NCI-H748 (cell line): ENCODE measurements at regions not wholly inside any gene's neighbourhood (a gene's known extent, or its start where the extent isn't known, plus 50 kb on each side); places are given as distances from the start of the nearest gene placed in this dataset.

Source experiments
- DNase-seq: peaks from one replicate; lab custom pipeline; 2025; ENCODE audit not compliant: unreplicated experiment; lab: John Stamatoyannopoulos, UW

- peak; percentile 93 for DNase-seq
Observed at GRCh38 chr15:93830221-93831080, 400.9 kb upstream of the MCTP2 start.

DNA sequence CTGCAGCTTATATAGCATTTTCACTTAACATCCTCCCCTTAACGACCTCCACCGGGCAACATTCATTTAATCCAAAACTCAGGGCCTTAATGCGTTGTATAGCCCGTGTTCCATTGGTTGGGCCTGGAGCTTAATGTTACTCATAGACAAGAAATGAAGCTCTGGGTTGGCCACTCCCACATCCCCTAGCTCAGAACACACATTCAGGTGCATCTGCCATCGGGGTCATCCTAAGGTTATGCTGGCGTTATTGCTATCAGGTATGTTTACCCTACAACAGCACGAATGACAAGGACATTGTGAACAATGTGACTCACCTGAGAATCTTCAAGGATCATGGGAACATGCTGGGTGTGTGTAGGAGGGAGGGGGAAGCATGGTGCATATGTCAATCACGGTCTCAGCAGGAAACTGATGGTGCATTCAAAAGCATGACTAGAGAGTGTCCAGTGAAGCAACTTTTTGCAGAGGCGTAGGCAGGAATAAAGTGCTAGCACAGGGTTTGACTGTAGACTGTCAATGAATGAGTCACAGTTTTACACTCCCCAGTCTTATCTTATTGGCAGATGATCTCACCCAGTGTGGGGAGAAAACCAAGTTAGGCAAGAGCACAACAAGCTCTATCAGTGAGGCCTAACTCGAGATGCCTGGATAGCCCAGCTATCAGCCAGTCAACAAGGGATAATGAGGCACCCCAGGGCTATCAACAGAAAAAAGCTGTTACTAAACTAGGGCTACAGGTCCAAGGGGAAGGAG is 402.1 kb upstream of the MCTP2 start:
- peak; percentile 82 for DNase-seq

DNA sequence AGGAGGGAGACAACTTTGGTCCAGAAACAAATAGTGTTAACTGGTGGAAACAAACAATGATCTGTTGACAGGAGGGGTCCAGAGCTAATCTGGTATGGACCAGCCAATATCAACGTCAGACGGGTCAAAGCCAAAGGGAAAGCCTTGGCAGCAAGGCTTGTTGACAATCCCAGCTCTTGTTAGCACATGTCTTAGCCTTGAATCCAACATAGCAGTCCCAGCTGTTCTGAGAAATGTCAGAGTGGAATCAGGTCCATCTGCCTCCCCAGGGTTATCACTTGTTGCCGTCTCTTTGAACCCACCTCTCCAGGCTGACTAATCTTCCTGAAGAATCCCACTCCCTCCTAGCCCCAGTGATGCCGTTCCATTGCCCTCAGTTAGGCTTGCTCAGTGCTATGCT is 404.6 kb upstream of the MCTP2 start:
- no peak for DNase-seq

- no peak for DNase-seq
Observed at GRCh38 chr15:93826293-93826692, 405.1 kb upstream of the MCTP2 start.

GRCh38 chr15:93825682-93826081 is 405.7 kb upstream of the MCTP2 start:
- DNase-seq: no peak

GRCh38 chr15:93823971-93824913 is 407.1 kb upstream of the MCTP2 start:
- no peak for DNase-seq

DNA sequence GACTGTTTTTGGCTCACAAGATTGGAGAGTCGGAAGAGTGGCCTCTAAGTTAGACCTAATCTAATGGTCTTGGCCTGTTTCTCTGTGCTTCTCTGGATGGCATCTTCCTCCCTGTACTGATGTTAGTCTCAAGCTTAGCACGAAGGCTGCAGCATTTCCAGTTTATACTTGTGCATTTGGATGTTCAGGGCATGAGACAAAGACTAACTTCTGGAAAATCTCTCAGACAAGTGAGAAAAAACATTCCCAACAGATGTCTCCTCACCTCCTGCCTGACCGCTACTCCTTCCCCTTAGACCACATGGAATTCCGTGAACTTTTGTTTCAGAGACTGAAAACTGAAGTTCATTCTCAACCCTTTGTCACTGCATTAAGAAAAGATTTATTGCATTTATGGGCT is 410.8 kb upstream of the MCTP2 start:
- no peak for DNase-seq

- DNase-seq: no peak
Observed at GRCh38 chr15:93819826-93820225, 411.5 kb upstream of the MCTP2 start.

- DNase-seq: no peak
Observed at GRCh38 chr15:93816815-93817214, 414.5 kb upstream of the MCTP2 start.

DNA sequence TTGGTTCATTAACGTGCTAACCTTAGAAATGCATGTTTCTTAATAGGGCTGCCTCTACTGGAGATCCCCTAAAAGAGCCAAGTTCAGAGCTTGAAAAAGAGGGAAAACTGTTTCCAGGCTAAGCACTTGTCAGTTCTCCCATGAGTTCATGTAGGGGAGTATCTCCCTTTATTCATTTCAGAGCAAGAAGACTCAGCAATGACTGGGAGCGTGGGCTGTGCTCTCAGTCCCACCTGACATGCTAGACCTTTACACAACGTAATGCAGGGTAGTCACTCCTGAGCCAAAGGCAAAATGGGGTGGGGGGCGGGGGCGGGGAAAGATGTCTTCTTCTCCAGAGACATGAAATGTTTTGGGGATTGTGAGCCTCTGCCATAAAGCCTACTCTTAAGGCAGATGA is 420.1 kb upstream of the MCTP2 start:
- DNase-seq: no peak

DNA sequence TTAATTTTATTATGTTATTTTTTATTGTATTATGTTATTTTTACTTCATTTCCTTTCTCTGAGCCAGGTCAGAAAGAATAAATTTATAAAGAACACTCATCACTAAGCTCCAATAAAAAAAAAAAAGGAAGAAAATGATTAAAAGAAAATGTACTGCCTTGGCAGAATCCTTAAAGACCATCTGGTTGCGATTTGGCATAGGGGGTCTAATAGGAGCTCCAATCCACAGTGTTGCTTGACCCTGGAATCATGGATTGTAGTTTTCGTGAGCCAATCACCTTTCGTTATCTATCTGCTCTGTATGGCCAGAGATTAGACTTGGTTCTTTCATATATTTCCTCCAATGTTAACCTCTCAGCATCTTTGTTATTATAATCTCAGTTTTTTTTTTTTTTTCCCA is 421.8 kb upstream of the MCTP2 start:
- no peak for DNase-seq

DNA sequence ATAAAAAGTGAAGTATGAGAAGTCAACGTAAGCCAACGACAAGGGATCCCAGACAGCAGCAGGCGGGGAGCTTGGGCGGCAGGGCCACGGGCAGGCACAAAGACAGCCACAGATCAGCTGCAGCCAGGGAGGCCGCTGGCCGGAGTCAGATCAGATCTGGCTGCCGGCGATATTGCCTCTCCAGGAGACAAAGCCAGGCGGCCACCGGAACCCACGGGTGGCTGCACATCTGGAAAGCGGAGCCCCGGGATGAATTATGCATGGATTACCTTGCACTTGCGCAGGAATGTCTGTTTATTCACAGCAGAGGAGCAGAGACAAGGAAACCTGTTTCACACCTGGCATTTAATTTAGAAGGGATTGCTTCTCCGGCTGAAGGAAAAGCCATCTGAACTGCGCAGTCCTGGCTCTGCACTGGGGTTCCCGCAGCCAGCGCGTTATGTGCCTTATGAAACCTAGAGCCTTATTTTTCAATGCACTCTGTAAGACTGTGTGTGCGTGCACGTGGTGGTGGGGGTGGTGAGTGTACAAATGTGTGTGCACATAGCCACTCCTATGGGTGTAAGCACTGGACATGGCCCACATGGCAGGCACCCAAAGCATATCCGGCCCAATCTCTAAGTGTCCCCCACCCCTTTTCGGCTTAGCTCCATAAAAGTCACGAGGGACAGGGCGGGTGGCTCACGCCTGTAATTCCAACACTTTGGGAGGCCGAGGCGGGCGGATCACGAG is 427.8 kb upstream of the MCTP2 start:
- no peak for DNase-seq

GRCh38 chr15:93801206-93801605 is 430.2 kb upstream of the MCTP2 start:
- DNase-seq: no peak

DNA sequence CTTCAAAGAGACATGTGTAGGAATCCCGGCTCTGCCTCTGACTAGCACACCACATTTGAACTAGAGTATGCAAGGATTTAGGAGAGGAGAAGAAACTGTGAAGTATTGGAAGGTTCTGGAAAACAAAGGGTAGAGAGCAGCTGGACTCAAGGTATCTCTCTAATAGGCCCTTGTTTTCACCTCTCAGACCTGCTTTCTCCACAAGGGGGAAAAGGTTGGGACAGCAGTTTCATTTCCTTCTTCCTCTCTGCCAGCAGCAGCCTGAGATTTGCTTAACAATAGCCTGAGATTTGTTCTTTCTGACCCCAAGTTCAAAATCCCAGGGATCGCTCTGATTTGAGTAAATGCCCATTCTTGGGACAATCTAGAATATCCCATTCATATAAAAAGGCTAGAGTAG is 430.6 kb upstream of the MCTP2 start:
- DNase-seq: no peak

DNA sequence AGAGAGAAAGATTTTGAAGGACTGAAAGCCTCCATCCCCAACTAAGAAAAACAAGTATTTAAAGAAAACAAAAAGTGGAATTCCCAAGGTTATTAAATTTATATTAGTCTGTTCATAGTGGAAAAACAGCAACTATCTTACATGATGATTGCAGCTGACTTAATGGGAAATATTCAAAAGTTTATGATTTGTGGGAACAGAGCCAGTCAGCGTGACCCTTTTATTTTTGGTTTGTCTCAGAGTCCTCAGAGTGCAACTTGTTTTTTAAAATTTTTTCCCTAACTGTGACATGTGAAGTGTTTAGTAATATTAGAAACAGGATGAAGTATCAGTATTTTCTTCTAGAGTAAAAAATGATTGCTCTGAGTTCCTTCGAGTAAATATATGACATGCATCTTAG is 441.9 kb upstream of the MCTP2 start:
- DNase-seq: no peak

GRCh38 chr15:93780073-93780472 is 451.3 kb upstream of the MCTP2 start:
- no peak for DNase-seq

- peak; percentile 2 for DNase-seq
Observed at GRCh38 chr15:93779341-93779740, 452.0 kb upstream of the MCTP2 start.

DNA sequence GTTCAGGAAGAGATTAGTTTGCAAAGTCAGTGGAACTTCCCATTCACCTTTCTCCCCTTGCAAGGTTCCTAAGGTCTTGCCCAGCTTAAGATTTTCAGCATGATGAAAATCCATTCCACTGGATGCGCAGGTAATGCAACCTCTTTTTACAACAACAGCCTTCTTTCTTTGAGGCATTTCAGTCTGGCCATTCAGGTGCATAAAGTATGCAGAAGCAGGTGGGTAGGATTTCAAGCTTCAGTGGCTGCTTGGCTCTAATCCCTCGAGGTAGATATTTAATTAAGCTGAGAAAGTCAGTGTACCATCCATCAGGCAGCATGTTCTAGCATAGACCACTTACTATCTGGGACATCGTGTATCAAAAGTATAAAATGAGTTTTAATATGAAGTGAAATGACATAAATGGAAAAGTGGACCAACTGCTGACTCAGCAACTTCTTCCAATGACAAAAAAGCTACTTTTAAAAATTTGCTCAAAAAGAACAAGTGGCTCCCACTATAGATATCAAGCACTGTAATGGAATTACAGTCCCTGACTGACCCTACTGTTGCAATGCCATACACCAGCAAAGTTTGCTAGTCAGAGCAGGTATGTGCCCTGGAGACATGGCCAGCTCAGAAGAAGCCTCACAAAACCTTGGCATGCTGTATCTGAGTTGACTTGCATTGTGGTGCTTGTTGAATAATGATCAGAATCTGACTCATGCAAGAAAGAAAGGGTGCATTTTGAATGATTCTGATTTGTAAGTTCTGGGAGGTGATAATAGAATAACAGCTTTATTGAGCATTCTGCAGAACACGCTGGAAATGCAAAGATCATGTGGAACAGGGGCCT is 459.9 kb upstream of the MCTP2 start:
- no peak for DNase-seq

GRCh38 chr15:93770788-93771187 is 460.6 kb upstream of the MCTP2 start:
- no peak for DNase-seq

DNA sequence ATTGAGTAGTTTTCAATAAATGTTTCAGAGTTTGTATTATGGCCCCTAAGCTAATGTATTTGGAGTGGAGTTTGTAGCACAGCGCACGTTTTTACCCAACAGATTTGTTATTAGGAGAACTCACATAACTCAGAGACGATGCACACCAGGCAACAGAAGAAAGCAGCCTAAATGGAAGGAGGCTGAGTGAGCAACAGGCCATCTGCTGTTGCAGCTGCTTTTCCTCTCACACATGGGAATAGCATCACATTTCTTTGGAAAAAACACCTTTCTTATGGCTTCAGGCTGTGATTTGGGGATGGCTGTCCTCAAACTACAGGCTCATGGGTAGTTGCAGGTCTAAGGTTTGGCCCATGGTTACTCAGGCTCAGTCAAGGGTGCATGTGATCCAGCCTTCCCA is 469.3 kb upstream of the MCTP2 start:
- DNase-seq: no peak
